ENCODE measurements at regions not wholly inside any gene's neighbourhood (a gene's known extent, or its start where the extent isn't known, plus 50 kb on each side); places are given as distances from the start of the nearest gene placed in this dataset.
A peak's percentile ranks its signal among the peaks of the same experiment; 100 is the strongest.
"Not testable (repeated sequence)": the region's sequence is repeated elsewhere in the genome, so short reads cannot be mapped to it uniquely, and the experiment has no call there.

DNA sequence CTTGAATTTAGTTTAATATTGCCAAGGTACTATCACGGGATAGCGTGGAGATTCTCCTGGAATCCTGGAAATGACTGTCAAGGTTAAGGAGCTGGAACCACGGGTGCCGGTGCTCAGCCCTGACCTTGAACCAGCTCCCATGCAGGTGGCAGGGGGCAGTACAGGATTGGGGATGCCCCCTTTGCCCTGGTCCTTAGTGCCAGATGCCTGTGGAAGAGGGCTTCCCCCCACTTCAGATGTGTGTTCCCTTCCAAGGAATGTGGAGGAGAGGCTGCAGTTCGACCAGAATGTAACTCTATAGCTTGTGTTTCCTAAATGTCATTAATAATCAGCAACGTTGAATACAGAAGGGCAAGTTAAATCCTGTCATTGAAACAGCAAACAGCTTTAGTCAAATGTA lies 258.9 kb downstream of the VRK1 start:
- H3K27me3 Mint-ChIP-seq: no peaks in the 10 kb centered on the region
- no peaks in the 10 kb centered on the region for H3K4me1 Mint-ChIP-seq
- DNase-seq: peak; percentile 17
- H3K36me3 Mint-ChIP-seq (ENCODE audit: low read depth): no peaks in the 10 kb centered on the region
- H3K27ac Mint-ChIP-seq: no peak overlapping the region
- no peak overlapping the region for H3K4me3 Mint-ChIP-seq
- ChIA-PET CTCF (interaction anchor here (0.6 to 0.7 kb wide), 2 partner anchors 28 to 918 kb away, joined by 3 to 4 read pairs; no protein-coding TSS in a partner anchor), POLR2A (no interaction called here)
- H3K9me3 Mint-ChIP-seq: no peaks in the 10 kb centered on the region

DNA sequence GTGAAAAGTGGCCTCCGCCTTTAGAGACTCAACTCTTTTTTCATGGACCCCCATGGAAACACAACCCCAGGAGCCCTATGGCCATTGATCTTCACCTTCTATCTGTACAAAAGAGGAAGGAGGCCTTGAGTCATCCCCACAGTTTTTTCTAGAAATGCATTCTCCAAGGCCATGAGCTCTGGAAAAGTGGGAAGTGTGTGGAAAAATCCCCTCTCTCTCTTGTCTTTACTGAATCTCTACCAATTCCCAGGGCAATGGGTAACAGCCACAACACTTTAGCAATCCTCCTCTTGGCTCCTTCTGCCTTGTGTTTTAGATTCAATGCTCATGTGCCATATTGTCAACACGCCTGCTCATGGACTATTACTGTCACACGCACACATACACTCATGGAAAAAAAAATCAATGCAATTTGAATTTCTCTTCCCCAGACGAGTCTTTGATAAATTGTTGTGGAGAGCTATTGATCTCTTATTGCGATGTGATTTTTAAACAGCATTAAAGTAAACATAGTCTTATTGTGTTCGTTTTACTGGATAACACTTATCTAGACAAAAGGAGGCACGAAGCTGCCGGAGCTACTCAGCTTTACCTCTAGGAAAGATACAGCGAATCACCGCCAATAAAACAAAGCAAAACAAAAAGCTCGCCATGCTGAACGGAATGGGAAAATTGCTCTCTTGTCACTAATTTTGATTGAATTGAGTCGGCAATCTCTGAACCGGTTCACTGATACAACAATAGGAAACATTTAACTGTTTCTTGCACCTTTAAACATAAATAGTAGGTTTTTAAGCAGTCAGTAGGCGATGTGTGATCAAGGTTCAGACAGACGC lies 260.3 kb downstream of the VRK1 start:
- CTCF ChIA-PET: no interaction called here
- POLR2A ChIA-PET: no interaction called here
- no peak overlapping the region for H3K27ac Mint-ChIP-seq
- no peaks in the 10 kb centered on the region for H3K27me3 Mint-ChIP-seq
- no peaks in the 10 kb centered on the region for H3K4me1 Mint-ChIP-seq
- DNase-seq: no peak
- H3K9me3 Mint-ChIP-seq: no peaks in the 10 kb centered on the region
- H3K36me3 Mint-ChIP-seq (ENCODE audit: low read depth): no peaks in the 10 kb centered on the region
- no peak overlapping the region for H3K4me3 Mint-ChIP-seq

GRCh38 chr14:97058074-97058467 lies 260.9 kb downstream of the VRK1 start:
- ChIA-PET POLR2A (no interaction called here), CTCF (no interaction called here)
- no peak for DNase-seq
- no peak overlapping the region for H3K4me3 Mint-ChIP-seq
- H3K36me3 Mint-ChIP-seq (ENCODE audit: low read depth): no peaks in the 10 kb centered on the region
- no peak overlapping the region for H3K27ac Mint-ChIP-seq
- no peaks in the 10 kb centered on the region for H3K27me3 Mint-ChIP-seq
- no peaks in the 10 kb centered on the region for H3K9me3 Mint-ChIP-seq
- H3K4me1 Mint-ChIP-seq: no peaks in the 10 kb centered on the region

DNA sequence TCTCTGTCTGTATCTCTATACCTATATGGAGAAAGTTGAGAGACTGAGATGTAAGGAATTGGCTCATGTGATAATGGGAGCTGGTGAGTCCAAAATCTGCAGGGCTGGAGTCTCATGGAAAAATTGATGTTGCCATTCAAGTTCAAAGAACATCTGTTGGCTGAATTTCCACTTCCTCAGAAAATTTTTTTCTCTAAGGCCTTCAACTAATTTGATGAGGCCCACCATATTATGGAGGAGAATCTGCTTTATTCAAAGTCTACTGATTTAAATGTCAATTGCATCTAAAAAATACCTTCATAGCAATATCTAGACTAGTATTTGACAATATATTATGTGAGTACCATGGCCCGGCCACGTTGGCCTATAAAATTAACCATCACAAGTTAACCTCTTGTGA lies 261.4 kb downstream of the VRK1 start:
- POLR2A ChIA-PET: no interaction called here
- no peaks in the 10 kb centered on the region for H3K36me3 Mint-ChIP-seq (ENCODE audit: low read depth)
- CTCF ChIA-PET: no interaction called here
- H3K9me3 Mint-ChIP-seq: no peaks in the 10 kb centered on the region
- no peak for DNase-seq
- H3K27ac Mint-ChIP-seq: no peak overlapping the region
- no peaks in the 10 kb centered on the region for H3K4me1 Mint-ChIP-seq
- no peaks in the 10 kb centered on the region for H3K27me3 Mint-ChIP-seq
- no peak overlapping the region for H3K4me3 Mint-ChIP-seq

DNA sequence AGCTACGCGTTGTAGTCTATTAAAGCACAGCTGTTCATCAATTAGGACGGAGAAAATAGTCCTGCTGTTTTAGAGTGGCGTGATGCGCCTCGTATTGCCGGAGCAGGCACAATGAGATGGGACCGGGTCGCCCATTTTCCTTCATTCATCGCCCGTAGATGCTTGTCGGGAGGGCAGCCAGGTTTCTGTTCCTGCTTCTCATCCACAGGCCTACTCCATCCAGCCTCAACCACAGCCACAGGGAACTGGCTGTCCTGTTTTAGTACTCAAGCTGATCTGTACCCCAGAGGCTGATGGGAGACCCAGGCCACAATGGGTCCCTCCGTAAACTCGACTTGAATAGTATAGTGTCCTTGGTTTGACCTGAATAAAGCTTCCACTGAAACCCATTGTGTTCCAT lies 264.0 kb downstream of the VRK1 start:
- peaks cover 5% of the 10 kb centered on the region for H3K4me1 Mint-ChIP-seq
- ChIA-PET CTCF (no interaction called here), POLR2A (no interaction called here)
- H3K27me3 Mint-ChIP-seq: no peaks in the 10 kb centered on the region
- H3K36me3 Mint-ChIP-seq (ENCODE audit: low read depth): no peaks in the 10 kb centered on the region
- no peaks in the 10 kb centered on the region for H3K9me3 Mint-ChIP-seq
- no peak for DNase-seq
- no peak overlapping the region for H3K27ac Mint-ChIP-seq
- no peak overlapping the region for H3K4me3 Mint-ChIP-seq

DNA sequence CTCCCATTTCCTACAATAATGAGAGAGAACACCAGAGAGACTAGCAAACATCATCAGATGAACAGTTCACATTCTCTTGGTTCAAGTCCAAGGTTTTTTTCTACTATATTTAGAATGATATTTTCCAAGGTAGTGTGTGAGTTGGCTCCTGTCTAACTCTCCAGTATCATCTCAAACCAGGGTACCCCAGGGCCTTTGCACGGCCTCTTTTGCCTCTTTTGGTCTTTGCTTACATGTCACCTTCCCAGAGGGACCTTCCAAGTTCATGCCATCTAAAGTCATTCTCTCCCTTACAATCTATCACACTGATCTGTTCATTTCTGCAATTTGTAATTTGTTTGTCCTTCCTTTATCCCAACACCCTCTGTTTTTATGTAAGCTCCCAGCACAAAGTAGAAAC lies 264.5 kb downstream of the VRK1 start:
- no peak overlapping the region for H3K4me3 Mint-ChIP-seq
- ChIA-PET POLR2A (no interaction called here), CTCF (no interaction called here)
- peaks cover 6% of the 10 kb centered on the region for H3K4me1 Mint-ChIP-seq
- DNase-seq: no peak
- H3K27ac Mint-ChIP-seq: no peak overlapping the region
- H3K9me3 Mint-ChIP-seq: no peaks in the 10 kb centered on the region
- H3K36me3 Mint-ChIP-seq (ENCODE audit: low read depth): no peaks in the 10 kb centered on the region
- H3K27me3 Mint-ChIP-seq: no peaks in the 10 kb centered on the region

DNA sequence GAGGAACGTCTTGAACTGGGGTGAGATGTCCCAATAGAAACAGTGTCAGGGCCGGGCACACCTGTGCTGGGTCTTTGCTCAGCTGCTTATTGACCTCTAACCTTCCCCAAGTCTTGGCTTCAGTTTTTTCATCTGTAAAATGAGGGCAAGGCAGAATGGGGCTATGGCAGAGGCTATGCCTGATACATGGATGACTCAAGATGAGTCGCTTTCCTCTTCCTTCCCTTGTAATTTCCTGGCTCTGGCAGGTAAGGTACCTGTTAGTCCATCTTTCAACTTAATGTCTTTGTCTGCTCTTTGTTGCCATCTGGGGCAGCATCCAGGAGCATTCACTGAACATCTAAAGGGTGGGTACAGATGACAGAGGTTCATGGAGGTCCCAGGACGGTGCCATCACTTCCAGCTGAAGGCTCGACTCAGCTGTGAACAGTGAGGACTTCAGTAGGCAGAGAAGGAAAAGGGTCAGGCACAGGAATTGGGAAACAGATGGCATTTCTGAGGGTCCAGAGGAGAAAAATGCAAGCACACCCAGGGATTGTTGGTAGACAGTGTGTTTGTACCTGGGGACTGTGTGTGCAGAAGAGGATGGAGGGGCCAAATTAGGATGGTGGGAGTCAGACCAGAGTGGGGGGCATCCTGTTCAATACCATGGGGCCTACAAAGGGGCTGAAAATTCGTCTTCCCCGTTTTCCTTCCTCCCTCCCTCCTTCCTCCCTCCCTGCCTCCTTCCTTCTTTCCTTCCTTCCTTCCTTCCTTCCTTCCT lies 268.3 kb downstream of the VRK1 start:
- ChIA-PET POLR2A (no interaction called here), CTCF (interaction anchor here (0.6 to 0.7 kb wide), 3 partner anchors 20 to 865 kb away, joined by 3 read pairs; no protein-coding TSS in a partner anchor)
- H3K9me3 Mint-ChIP-seq: no peaks in the 10 kb centered on the region
- no peak overlapping the region for H3K27ac Mint-ChIP-seq
- no peak overlapping the region for H3K4me3 Mint-ChIP-seq
- no peaks in the 10 kb centered on the region for H3K36me3 Mint-ChIP-seq (ENCODE audit: low read depth)
- peaks cover 6% of the 10 kb centered on the region for H3K4me1 Mint-ChIP-seq
- no peak for DNase-seq
- no peaks in the 10 kb centered on the region for H3K27me3 Mint-ChIP-seq

DNA sequence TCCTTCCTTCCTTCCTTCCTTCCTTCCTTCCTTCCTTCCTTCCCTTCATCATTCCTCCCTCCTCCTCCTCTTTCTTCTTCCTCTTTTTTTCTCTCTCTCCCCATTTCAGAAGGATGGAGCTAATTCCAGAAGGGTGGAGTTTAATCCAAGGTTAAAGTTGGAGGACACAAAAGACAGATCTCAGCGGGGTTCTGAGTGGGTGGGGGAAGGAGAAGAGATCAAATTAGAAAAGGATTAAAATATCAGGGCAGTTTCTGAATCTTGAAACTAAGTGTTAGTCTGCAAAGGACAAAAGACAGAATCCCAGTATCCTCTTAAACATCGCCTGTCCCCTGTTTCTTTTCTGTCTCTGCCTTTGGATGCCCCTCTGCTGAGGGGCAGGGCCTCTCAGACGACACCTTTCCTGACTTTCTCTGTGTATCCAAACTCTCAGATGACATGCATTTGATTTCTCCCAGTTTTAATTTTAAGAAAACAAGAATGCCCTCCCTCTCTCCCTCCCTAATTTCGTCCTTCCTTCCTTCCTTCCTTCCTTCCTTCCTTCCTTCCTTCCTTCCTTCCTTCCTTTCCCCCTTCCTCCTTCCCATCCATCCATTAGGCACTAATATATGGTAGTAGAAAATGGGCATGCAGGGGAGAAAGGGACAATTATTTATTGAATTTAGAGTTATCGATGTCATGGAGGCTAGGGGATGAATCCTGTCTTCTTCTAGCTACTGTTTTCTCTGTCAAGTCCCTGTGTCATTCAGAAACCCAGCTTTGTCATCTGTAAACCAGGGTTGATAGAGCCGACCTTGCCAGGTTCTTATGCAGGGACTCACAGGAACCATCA lies 269.1 kb downstream of the VRK1 start:
- H3K36me3 Mint-ChIP-seq (ENCODE audit: low read depth): no peaks in the 10 kb centered on the region
- H3K27me3 Mint-ChIP-seq: no peaks in the 10 kb centered on the region
- ChIA-PET POLR2A (no interaction called here), CTCF (interaction anchor here (0.6 kb wide), 2 partner anchors 19 to 865 kb away, joined by 3 read pairs; no protein-coding TSS in a partner anchor)
- H3K4me3 Mint-ChIP-seq: no peak overlapping the region
- no peak for DNase-seq
- no peak overlapping the region for H3K27ac Mint-ChIP-seq
- H3K9me3 Mint-ChIP-seq: no peaks in the 10 kb centered on the region
- peaks cover 6% of the 10 kb centered on the region for H3K4me1 Mint-ChIP-seq

- H3K4me1 Mint-ChIP-seq; POLR2A ChIA-PET; H3K36me3 Mint-ChIP-seq (ENCODE audit: low read depth); CTCF ChIA-PET; DNase-seq; H3K9me3 Mint-ChIP-seq; H3K4me3 Mint-ChIP-seq; H3K27ac Mint-ChIP-seq; H3K27me3 Mint-ChIP-seq: not testable (repeated sequence)
Observed at GRCh38 chr14:97068293-97068692, 271.1 kb downstream of the VRK1 start.

- H3K27me3 Mint-ChIP-seq: no peaks in the 10 kb centered on the region
- no peak overlapping the region for H3K27ac Mint-ChIP-seq
- CTCF ChIA-PET: no interaction called here
- no peak for DNase-seq
- peaks cover 7% of the 10 kb centered on the region for H3K4me1 Mint-ChIP-seq
- POLR2A ChIA-PET: no interaction called here
- H3K4me3 Mint-ChIP-seq: no peak overlapping the region
- H3K36me3 Mint-ChIP-seq (ENCODE audit: low read depth): no peaks in the 10 kb centered on the region
- H3K9me3 Mint-ChIP-seq: no peaks in the 10 kb centered on the region
Observed at GRCh38 chr14:97070259-97070658, 273.1 kb downstream of the VRK1 start.

DNA sequence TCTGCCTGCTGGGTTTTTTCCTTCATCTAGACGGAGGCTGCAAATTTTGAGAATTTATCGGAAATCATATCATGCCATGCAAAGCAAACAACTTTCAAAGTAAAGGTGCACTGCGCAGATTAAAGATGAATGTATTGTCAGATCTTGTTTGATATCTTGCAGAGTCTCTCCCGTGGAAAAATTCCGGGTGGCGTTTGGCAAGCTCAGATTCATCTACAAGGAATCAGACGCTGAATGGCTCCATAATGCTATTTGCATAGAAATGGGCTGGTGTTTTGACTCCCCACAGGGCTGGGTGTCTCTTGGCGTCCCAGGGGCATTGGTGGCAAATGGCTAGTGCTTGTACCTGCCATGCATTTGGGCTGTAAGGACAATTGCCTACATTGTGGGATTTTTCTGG lies 274.0 kb downstream of the VRK1 start:
- H3K36me3 Mint-ChIP-seq (ENCODE audit: low read depth): no peaks in the 10 kb centered on the region
- ChIA-PET POLR2A (no interaction called here), CTCF (no interaction called here)
- H3K4me1 Mint-ChIP-seq: peaks cover 6% of the 10 kb centered on the region
- no peak overlapping the region for H3K4me3 Mint-ChIP-seq
- no peak for DNase-seq
- no peak overlapping the region for H3K27ac Mint-ChIP-seq
- no peaks in the 10 kb centered on the region for H3K27me3 Mint-ChIP-seq
- H3K9me3 Mint-ChIP-seq: no peaks in the 10 kb centered on the region

DNA sequence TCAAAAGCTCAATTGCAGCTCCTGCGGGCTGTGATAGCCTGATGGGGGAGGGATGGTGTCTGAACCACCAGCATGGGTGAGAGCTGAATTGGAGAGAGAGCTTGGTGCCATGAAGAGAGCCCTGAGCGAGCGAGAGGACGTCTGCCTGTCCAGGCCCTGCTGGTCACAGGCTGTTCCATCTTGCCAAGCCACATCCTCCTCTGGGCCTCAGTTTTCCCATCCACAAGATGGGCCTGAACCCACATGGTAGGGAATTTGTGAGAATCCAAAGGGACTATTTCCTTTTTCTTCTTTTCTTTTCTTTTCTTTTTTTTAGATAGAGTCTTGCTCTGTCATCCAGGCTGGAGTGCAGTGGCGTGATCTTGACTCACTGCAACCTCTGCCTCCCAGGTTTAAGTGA lies 276.4 kb downstream of the VRK1 start:
- H3K27ac Mint-ChIP-seq: no peak overlapping the region
- CTCF ChIA-PET: no interaction called here
- H3K36me3 Mint-ChIP-seq (ENCODE audit: low read depth): no peaks in the 10 kb centered on the region
- peaks cover 19% of the 10 kb centered on the region for H3K4me1 Mint-ChIP-seq
- no peak for DNase-seq
- POLR2A ChIA-PET: no interaction called here
- no peak overlapping the region for H3K4me3 Mint-ChIP-seq
- no peaks in the 10 kb centered on the region for H3K27me3 Mint-ChIP-seq
- H3K9me3 Mint-ChIP-seq: no peaks in the 10 kb centered on the region

DNA sequence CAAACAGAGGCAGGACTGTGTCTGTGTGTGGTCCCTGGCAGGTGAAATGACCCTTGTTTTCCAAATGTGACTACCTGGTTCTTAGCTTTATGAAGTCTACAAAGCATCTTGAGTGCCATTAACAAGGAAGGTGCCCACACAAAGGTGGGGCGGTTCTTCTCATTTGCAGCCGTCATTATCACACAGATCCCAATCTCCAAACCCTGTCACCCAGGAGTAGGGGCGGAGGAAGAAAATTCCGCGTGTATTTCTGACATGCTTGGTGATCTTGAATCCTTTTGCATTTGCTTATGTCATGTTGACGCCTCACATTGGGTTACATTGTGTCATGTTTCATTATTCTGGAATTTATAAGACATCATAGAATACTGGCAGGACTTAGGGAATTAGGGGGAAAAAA lies 277.3 kb downstream of the VRK1 start:
- H3K4me3 Mint-ChIP-seq: no peak overlapping the region
- DNase-seq: no peak
- H3K9me3 Mint-ChIP-seq: no peaks in the 10 kb centered on the region
- no peaks in the 10 kb centered on the region for H3K36me3 Mint-ChIP-seq (ENCODE audit: low read depth)
- peaks cover 21% of the 10 kb centered on the region for H3K4me1 Mint-ChIP-seq
- ChIA-PET POLR2A (no interaction called here), CTCF (no interaction called here)
- H3K27me3 Mint-ChIP-seq: no peaks in the 10 kb centered on the region
- no peak overlapping the region for H3K27ac Mint-ChIP-seq
